ENCODE measurements at regions not wholly inside any gene's neighbourhood (a gene's known extent, or its start where the extent isn't known, plus 50 kb on each side); places are given as distances from the start of the nearest gene placed in this dataset.

DNA sequence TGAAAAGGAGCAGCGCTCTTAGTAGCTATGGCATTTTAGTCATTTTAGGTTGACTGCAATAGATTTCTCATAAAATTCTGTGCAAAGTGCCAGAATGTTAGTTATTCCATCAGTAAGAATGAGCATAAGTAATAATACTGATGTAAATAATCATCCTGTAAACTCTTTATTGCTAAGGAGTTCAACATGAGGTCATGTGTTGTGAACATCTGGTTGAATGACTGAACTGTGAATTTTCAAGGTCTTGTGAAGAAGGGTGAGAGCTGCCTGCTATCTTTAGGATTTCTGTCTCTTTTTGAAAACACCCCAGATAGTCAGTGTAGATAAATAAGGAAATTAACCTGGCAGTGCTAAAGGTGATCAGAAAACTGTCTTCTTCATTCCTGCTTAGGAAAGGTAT is 333.4 kb upstream of the TBC1D5 start:
- TF ChIP-seq, protein P1, sequence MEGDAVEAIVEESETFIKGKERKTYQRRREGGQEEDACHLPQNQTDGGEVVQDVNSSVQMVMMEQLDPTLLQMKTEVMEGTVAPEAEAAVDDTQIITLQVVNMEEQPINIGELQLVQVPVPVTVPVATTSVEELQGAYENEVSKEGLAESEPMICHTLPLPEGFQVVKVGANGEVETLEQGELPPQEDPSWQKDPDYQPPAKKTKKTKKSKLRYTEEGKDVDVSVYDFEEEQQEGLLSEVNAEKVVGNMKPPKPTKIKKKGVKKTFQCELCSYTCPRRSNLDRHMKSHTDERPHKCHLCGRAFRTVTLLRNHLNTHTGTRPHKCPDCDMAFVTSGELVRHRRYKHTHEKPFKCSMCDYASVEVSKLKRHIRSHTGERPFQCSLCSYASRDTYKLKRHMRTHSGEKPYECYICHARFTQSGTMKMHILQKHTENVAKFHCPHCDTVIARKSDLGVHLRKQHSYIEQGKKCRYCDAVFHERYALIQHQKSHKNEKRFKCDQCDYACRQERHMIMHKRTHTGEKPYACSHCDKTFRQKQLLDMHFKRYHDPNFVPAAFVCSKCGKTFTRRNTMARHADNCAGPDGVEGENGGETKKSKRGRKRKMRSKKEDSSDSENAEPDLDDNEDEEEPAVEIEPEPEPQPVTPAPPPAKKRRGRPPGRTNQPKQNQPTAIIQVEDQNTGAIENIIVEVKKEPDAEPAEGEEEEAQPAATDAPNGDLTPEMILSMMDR (IDR thresholded peaks at IDR 0.05), result no peak
- TF ChIP-seq POLR2A (IDR thresholded peaks at IDR 0.05), result no peak
